SHP77 treated with DMSO at 0.1 percent for 48 hours (cell line): ENCODE measurements at regions not wholly inside any gene's neighbourhood (a gene's known extent, or its start where the extent isn't known, plus 50 kb on each side); places are given as distances from the start of the nearest gene placed in this dataset.

Experiments
- DNase-seq: peaks from one replicate; lab custom pipeline; 2025; lab: John Stamatoyannopoulos, UW

DNA sequence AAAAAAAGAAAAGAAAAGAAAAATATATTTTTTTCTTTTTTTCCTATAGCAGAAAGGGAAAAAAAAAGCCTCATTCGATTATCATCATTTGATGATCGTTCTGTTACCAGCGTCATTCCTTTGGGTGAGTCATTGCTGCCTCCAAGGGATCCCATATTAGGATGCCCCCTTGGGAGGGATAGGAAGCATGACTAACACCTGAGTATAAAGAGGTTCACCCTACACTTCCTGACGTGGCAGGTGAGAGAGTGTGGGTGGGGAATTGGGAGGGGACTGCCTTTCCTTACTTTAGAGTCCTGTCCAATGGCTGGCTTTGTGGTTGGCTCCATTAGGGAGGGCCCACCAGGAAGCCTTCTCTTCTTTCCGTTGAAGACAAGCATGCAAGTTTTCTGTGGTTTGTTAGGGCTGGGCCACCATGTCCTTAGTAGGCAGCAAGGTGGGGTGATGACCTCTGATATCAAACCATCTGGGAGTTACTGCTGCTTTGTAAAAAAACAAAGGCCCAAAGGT is 56.1 kb upstream of the FUT8 start:
- no peak for DNase-seq

DNA sequence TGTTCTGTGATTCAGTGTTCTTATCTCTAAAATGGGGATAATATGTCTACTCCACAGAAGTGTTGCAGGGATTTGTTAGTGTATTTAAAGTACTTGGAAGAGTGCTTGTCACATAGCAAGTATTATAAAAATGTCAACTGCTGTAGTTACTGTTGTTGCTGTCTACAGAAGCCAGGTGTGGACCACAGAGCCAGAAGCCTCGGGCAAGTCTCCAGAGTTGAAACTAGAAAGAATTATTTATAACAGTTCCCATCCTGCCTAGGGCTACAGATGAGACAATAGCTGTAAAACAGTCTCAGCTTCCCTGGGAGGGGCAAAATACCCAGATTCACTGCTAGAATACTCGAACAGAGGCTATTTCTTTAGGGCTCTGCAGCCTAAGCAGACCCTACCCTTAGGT is 55.4 kb upstream of the FUT8 start:
- no peak for DNase-seq

DNA sequence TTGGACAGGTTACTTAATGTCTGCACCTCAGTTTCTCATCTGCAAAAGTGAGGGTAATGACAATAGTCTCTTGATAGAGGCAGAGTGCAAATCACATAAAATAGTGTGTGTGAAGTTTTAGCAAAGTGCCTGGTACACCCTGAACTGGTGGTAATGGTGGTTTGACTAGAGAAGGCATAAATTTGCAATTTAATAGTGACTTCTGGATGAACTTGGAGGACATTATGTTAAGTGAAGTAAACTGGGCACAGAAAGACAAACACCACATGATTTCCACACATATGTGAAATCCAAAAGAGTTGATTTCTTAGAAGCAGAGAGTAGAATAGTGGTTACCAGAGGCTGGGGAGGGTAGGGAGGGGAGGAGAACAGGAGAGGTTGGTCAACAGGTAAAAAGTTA is 54.8 kb upstream of the FUT8 start:
- DNase-seq = no peak

- no peak for DNase-seq
Observed at GRCh38 chr14:65359503-65359902, 53.0 kb upstream of the FUT8 start.

GRCh38 chr14:65360144-65360784 is 52.3 kb upstream of the FUT8 start:
- no peak for DNase-seq

DNA sequence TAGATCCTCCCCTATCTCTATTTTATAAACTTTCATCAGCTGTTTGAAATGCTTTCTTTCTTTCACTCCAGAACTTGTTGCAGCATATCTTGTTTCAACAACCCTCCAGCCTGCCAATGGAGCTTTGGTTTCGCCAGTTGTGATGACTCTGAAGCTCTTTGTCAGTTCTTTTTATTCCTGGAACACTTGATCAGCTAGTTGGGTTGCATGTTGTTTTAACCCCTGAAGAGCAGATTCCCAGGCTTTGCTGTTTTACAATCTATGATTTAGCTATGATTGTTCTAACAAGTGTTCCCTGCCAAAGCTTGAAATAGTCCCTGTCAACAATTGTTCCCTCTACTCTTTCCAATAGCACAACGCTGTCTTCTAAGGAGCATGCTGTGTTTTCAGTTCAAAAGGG is 50.6 kb upstream of the FUT8 start:
- no peak for DNase-seq
